ENCODE measurements at regions not wholly inside any gene's neighbourhood (a gene's known extent, or its start where the extent isn't known, plus 50 kb on each side); places are given as distances from the start of the nearest gene placed in this dataset.
"Not testable (repeated sequence)": the region's sequence is repeated elsewhere in the genome, so short reads cannot be mapped to it uniquely, and the experiment has no call there.

DNA sequence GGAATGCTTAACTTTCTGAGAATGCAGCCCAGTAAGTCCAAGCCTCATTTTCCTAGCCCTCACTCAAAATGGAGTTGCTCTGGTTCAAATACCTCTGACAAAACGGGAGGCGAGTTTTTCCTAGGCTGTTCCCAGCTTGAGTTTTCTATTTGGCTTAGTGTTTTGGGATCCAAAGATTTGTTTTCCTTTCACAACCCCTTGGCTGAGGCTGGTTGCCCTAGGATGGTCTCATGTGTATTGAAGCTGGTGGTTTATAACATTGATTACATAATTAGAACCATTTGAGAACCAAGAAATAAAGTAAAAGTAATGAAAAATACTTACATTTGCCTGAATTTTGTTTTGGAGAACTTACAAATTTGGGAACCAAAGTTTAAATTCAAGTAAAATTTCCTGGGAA is 611.1 kb upstream of the LUZP2 start:
- DNase-seq, result no peak

DNA sequence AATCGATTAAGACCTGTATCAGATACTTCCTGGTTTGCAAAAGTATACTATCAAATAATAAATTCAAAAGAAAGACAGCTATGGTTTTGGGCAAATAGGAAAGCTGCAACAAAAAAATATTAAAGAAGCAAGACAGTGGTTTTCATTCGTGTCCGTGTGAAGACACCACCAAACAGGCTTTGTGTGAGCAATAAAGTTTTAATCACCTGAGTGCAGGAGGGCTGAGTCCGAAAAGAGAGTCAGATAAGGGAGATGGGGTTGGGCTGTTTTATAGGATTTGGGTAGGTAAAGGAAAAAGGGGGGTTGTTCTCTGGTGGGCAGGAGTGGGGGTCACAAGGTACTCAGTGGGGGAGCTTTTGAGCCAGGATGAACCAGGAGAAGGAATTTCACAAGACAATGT is 609.7 kb upstream of the LUZP2 start:
- DNase-seq, result not testable (repeated sequence)

DNA sequence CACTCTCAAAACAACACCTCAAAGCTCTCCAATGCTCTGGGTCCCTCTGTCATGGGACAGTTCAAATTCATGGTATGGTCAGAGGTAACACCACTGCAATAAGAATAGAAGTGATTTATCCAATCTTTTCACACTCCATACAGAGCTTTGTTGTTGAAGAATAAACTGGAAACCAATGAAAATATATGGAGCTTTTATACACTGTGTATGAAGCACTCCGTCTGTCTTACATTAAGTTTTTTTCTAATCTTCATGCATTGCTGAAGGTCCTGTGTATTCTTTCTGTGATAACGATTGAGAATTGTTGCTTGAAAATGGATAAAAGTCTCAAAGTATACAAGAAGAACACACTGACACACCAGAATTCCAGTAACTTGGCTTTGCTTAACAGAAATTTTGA is 603.7 kb upstream of the LUZP2 start:
- DNase-seq, result no peak

DNA sequence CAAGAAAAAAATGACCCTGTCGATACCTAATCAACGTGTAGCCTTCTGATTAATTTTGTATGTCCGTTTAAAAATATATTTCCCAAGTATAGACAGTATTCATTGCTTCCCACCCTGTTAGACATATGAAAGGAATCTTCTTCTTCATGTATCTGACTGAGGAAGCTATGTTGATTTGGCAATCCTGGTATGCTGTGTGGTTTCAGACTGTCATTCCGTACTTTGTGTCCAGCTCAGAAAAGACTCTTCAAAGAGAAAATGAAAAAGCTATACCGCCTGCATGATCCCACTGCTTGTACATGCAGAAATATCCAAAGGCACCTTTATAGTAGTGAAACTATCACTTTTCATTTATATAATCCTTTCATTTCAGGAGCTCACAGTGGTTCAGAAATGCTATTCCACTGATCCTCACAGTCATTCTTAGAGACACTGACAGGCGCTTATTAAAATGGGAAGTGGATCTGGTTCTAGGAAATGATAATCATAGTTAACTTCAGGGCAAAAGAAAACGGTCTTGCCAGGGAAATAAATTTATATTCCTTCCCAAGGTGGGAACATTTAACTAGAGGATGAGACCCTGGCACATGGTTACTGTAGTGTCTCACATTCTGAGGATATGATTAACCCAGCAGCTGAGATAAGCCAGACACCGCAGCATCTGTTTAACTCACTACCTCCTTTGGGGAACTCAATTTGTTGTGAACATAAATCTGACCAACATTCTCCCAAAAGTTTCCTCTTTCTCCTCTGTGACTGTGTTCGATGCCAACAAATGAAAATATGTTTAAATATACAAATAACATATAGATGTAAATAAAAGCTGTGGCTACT is 599.2 kb upstream of the LUZP2 start:
- DNase-seq, result no peak

DNA sequence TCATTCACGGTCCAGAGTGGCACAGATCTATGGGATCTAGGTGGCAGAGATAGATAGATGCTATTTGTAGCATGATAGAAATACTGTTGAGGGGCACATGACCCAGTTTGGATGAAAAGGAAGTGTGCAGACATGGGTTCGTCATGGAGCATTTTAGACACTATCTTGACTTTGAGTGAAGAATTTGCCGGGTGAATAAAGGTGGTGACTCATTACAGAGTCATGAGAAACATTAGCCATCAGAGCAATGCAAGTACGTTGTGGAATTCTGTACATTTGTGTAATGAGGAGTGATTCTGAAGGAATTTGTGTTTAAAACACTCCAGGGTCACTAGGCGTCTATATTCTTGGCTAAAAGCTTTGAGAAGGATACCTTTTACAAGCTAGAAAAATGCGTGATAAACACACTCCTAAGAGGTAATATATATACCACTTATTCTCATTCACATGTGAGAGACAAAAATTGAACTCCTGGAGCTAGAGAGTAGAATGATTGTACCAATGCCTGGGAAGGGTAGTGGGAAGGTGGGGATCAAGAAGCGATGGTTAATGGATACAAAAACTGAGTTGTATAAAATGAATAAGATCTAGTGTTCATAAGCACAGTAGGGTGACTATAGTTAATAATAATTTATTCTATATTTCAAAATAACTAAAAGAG is 593.7 kb upstream of the LUZP2 start:
- no peak for DNase-seq

DNA sequence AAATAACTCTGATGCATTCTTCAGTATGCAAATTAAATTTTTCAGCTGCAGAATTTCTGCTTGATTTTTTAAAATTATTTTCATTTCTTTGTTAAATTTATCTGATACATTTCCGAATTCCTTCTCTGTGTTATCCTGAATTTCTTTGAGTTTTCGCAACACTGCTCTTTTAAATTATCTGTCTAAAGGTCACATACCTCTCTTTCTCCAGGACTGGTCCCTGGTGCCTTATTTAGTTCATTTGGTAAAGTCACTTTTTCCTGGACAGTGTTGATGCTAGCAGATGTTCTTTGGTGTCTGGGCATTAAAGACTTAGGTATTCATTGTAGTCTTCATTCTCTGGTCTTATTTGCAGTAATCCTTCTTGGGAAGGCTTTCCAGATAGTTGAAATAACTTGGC is 577.4 kb upstream of the LUZP2 start:
- no peak for DNase-seq

DNA sequence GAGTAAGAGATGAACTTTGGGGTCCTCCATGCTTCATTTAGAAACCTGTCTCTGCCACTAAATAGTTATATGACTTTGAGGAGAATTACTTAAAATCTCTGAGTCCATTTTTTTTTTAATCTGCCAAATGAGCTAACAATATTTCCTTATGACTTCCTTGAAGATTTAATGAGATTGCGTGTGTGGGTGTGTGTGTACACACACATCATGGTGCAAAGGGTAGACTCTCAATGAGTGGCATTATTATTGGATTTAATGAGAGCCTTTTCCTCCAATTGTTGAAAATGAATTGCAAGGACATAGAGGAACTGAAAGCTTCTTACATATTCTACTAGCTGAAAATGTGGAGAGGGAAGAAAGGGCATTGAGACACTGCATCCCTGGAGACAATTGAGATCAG is 573.5 kb upstream of the LUZP2 start:
- DNase-seq, result no peak

DNA sequence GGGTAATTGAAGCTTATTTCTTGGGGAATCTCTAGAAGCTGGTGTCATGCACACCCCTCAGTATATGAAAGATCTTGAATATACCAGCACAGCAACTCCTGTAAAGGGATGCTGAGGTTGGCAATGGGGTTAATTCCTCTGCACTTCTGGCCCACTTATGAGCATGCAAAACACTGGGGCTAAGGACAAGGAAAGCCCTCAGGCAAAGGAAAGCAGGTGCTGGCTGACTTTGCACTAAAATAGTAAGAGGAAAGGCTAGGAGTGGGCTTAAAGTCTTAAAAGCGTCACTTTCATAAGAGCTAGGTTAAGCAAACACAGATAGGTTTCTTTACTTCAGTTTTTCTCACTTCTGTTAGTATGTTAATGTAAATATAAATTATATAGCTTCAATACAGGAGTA is 572.6 kb upstream of the LUZP2 start:
- DNase-seq, result no peak

DNA sequence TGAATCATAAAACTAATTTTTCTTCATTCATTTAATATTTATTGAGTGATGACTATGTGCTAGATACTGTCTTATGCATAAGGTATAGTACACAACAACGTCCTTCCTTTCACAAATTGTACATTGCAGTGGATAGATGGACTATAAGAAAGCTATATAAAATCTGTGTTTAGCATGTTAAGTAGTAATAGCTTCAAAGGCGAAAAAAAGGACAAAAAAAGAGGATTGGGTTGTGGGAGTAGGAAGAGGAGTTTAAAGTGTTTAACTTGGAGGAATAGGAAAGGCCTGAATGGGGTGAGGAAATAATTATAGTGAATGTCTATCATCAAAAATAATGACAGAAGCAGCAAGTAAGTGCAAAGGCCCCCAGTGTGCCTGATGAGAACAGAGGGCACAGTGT is 565.4 kb upstream of the LUZP2 start:
- DNase-seq, result no peak

DNA sequence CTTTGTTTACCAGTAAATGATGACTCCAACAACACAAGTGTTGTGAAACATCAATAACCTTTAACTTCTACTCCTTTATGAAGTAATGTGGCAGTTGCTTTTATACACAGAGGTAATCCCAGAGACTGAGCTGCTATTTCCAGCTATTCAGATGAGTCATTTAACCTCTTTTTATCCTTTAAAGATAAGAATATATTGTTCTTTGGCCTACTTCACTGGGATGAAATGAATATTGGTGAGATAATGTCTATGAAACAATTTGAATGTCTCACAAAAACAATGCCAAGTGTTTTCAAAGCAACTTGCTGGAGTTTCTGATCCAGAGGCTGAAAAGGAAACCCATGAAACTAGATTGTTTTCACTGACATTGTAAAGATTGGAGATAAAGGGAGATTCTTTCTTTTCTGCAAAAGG is 564.4 kb upstream of the LUZP2 start:
- DNase-seq, result no peak

DNA sequence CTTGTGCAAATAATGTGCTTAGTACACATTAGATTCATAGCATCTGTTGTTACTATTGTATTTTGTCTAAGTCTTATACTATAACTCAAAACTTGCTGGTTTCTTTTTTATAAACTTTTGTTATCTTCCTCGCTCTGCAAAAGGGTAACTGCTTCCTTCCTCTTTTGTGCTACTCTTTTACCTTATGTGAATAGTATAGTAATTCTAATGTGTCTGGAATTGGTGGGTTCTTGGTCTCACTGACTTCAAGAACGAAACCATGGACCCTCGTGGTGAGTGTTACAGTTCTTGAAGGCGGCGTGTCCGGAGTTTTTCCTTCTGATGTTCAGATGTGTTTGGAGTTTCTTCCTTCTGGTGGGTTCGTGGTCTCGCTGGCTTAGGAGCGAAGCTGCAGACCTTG is 563.1 kb upstream of the LUZP2 start:
- no peak for DNase-seq

DNA sequence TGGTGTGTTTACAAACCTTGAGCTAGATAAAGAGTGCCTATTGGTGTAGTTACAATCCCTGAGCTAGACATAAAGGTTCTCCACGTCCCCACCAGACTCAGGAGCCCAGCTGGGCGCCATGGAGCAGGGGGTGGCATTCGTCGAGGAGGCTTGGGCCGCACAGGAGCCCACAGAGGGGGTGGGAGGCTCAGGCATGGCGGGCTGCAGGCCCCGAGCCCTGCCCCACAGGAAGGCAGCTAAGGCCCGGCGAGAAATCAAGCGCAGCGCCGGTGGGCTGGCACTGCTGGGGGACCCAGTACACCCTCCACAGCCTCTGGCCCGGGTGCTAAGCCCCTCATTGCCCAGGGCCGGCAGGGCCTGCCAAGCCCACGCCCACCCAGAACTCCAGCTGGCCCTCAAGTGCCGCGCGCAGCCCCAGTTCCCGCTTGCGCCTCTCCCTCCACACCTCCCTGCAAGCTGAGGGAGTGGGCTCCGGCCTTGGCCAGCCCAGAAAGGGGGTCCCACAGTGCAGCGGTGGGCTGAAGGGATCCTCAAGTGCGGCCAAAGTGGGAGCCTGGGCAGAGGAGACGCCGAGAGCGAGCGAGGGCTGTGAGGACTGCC is 562.1 kb upstream of the LUZP2 start:
- not testable (repeated sequence) for DNase-seq

DNA sequence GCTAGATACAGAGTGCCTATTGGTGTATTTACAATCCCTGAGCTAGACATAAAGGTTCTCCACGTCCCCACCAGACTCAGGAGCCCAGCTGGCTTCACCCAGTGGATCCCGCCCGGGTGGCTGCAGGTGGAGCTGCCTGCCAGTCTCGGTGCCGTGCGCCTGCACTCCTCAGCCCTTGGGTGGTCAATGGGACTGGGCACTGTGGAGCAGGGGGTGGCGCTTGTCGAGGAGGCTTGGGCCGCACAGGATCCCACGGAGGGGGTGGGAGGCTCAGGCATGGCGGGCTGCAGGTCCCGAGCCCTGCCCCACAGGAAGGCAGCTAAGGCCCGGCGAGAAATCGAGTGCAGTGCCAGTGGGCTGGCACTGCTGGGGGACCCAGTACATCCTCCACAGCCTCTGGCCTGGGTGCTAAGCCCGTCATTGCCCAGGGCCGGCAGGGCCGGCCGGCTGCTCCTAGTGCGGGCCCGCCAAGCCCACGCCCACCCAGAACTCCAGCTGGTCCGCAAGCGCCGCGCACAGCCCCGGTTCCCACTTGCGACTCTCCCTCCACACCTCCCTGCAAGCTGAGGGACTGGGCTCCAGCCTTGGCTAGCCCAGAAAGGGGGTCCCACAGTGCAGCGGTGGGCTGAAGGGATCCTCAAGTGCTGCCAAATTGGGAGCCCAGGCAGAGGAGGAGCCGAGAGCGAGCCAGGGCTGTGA is 554.6 kb upstream of the LUZP2 start:
- DNase-seq, result not testable (repeated sequence)

DNA sequence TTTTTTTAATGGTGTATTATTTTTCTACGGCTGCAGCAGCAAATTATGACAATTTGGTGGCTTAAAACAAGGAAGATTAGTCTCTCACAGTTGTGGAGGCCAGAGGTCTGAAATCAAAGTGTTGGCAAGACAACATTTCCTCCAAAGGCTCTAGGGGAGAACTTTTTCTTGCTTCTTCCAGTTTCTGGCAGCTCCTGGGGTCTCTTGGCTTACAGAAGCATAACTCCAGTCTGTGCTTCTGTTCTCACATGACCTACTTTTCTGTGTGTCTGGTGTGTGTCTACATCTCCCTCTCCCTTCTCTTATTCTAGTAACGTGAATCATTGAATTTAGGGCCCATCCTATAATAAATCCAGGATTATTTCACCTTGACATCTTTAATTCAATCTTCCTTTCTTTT is 551.9 kb upstream of the LUZP2 start:
- DNase-seq, result no peak

DNA sequence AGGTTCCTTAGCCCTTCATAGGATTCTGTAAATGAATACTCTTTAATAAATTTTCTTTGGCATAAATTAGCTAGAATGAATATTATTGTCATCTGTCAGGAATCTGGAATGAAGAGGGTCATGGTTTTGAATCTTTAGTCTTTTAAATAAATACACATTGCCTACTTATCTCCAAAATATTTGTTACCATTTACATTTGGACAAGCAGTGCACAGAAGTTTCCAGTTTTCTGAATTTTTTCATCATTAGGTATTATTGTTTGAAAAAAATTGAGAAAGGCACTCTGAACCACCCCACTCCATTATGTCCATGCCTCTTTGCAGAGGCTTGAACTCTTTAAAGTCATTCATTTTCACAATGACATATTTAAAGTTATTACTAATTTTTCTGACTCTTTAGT is 549.0 kb upstream of the LUZP2 start:
- DNase-seq, result no peak

DNA sequence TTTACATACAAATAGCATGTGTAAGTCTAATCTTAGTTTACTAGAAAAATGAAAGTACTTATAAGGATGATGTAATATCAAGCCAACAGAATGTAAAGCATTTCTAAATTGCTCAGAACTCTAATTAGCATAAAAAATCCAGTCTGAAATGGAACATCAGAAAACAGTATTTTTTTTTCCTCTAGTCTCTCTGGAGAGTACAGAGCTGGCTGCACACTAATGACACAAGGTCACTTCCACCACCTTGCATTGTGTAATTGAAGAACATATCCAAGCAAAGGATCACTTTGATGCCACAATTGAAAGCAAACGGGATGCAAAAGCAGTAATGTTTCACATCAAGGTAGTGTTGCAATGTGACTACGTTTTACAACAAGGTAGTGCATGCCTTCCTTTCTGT is 548.0 kb upstream of the LUZP2 start:
- no peak for DNase-seq

DNA sequence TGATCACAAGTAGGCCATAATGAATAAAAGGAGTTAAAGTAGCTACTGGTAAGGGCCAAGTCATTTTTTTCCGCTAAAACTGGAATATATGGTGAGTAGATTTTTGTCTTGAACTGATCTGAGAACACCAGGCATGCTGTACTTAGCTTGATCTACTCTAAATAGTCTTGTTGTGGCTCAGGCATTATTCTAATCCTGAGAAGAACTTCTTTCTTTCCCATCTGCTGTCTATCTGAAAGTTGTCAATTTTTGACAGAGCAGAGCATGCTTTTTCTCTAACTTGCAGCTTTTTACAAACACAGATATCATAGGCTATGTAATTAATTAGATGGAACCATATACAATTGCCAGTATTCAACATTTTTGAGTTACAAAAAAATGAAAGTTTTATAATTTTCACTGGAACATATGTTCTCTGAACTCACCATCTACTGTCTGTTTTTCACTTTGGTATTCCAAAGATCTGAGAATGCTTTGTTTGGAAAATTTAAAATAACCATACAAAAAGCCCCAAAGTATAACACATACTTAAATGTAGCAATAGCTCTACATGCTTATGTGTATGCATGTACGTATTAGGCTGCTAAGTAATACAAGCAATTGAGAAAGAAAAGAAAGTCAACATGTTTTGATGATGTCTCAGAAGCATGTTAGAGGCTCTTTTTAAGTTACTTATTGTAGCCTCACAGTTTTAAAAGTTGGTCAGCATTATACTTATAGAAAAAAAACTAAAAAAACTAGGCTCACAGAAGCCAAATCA is 542.7 kb upstream of the LUZP2 start:
- DNase-seq, result no peak

DNA sequence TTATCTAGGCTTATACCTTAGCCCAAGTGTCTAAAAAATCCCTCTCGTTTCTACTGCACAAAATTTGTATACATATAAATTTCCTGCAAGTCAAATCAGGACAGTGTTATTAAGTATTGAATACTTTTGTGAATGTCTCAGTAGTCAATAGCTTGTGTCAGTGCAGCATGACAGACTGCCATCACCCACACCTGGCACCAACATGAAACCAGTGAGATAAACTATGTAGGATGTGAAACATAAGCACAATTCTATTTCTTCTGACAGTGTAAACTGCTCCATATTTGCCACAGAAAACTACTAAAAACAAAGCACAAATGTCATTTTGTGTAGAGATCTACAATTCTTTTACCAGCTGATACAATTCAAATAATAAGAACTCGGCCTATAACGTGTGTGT is 542.1 kb upstream of the LUZP2 start:
- no peak for DNase-seq

DNA sequence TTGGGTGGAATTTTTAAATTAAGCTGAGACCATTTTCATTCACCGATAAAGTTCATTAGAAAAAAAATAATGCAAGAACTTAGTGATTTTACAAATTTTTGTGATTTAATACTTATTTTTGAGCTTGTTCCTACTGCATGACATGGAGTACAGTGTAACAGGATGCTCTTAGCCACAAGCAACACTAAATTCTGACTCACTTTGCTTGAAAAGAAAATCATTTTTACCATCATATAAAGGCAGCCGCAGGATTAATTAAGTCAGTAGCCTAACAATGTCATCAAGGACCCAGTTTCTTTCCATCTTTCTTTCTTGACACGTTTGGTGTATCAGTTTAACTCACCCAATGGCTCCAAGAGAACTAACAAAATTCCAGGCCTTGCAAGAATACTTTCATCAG is 540.3 kb upstream of the LUZP2 start:
- DNase-seq, result no peak

DNA sequence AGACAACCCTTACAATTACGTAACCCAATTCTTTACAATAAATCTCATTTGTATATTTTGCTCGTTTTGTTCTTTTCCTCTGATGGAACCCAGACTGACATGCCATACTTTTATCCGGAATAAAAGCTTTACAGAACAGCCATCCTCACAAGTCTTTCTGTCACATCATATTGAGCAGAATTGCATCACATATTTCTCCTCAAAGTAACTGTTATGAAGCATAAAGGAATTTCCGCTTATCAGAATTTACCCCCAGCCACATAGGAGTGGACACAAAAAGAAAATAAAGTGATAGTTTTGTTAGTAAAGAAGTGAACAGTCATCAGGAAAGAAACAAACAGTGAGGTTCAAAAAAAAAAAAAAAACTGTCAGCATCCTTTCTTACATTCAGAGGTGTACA is 539.5 kb upstream of the LUZP2 start:
- no peak for DNase-seq

DNA sequence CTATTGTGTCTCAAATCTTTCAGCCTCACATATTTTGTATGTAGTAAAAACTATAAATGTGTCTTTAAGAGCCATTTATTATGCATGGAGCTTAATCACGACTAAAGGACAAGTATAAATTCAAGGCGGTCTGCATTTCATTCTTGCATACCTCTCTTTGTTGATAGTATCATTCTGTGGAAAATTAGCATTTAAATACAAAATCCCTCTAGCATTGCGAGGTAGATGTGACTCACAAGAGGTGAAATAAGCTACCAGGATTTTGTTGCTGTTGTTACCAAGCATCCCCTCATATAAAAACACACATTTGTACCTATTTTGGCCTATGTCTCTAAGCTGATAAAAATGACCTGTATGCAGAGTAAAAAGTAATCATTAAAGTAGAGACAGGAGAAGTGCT is 537.4 kb upstream of the LUZP2 start:
- DNase-seq, result no peak

DNA sequence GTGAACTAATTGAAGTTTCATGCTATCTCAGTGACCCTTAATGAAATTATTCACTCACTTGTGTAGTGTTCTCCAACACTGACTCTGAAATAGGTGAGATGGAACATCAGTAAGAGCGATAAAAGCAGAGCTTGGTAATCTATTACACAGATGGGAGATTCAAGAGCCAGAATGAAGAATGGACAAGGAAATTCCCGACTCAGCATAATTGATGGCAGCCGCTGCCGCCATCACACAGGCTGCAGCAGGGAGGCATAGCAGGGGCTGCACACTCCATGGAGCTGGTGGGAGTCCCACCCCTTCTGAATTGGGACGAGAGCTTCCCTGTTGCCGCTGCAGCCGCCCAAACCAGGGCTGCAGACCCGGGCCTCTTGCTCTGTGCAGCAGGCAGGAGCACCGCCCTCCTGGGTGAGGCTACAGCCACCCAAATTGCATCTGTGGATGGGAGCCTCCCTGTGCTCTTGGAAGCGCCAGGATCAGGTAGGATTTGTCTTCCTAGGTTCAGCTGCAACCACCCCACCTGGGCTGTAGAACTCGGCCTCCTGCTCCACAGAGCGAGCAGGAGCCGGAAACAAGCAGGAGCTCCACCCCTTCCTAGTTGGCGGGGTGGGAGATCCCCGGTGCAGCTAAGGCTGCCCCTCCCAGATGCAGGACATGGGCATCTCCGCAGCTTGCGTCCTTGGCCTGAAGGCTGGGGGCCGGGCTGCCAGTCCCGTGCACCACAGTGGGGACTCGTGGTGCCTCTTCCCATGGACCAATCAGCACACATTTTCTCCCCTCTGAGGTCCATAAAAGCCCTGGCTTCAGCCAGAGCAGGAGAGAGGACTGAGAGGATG is 535.1 kb upstream of the LUZP2 start:
- DNase-seq, result no peak

Measured in bone marrow (tissue), 2 donors.